Spleen (tissue), 7 donors: ENCODE measurements at regions not wholly inside any gene's neighbourhood (a gene's known extent, or its start where the extent isn't known, plus 50 kb on each side); places are given as distances from the start of the nearest gene placed in this dataset.

ENCODE experiments used
- POLR2A ChIP-seq, 3 donors: fragments of 450-650 bp; IDR thresholded peaks; one replicate each; pipeline ENCODE4 v1.5.1; 2017; ENCODE audit warnings: antibody characterized with exemption in 3 of 3, mild to moderate bottlenecking in 1 of 3
- TF ChIP-seq, protein P1 (sequence below), 11 experiments: fragments of 200-600 bp in 7 of 11; fragments of 450-650 bp in 4 of 11; sonication (generic) in 4 of 11; IDR thresholded peaks in 8 of 11; conservative IDR thresholded peaks in 3 of 11; 1 replicate in 7 of 11; 2 replicates in 4 of 11; pipeline versions ENCODE4 v1.4.0 to v1.8.0; 2016 to 2021; ENCODE audit warnings: antibody characterized with exemption in 11 of 11, inconsistent platforms in 4 of 11, mild to moderate bottlenecking in 1 of 11
- donor health status: DM: no; HTN: no; CAD: no; lungs with moderate emphysema.
- donor health status: DM: no; HTN: no; CAD: no.
- donor health status: DM: no; HTN: no; CAD: no.

DNA sequence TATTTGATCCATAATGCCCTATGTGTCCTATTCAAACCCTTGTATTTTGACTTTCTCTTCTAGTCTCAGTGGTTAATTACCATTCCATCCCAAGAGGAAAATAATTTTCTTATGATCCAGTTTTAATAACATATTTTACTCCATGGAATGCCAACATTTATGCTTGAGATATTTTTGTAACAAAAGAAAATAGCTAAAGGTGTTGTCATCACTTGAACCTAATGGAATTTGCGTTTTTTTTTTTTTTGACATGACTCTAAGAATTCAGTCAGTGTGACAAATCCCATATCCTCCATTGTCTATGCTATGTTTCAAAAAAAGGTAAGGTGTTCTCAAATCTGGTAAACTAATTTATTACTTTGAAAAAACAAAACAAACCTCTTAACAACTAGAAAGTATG lies 324.1 kb upstream of the ADAMTS5 start:
- TF ChIP-seq POLR2A (IDR thresholded peaks at IDR 0.05), result no peak
- TF ChIP-seq, protein P1, sequence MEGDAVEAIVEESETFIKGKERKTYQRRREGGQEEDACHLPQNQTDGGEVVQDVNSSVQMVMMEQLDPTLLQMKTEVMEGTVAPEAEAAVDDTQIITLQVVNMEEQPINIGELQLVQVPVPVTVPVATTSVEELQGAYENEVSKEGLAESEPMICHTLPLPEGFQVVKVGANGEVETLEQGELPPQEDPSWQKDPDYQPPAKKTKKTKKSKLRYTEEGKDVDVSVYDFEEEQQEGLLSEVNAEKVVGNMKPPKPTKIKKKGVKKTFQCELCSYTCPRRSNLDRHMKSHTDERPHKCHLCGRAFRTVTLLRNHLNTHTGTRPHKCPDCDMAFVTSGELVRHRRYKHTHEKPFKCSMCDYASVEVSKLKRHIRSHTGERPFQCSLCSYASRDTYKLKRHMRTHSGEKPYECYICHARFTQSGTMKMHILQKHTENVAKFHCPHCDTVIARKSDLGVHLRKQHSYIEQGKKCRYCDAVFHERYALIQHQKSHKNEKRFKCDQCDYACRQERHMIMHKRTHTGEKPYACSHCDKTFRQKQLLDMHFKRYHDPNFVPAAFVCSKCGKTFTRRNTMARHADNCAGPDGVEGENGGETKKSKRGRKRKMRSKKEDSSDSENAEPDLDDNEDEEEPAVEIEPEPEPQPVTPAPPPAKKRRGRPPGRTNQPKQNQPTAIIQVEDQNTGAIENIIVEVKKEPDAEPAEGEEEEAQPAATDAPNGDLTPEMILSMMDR (IDR thresholded peaks at IDR 0.05 in 8 of 11, conservative IDR thresholded peaks at IDR 0.05 in 3 of 11), result no peak
